ENCODE measurements at regions not wholly inside any gene's neighbourhood (a gene's known extent, or its start where the extent isn't known, plus 50 kb on each side); places are given as distances from the start of the nearest gene placed in this dataset.

- TF ChIP-seq CTCF (IDR thresholded peaks at IDR 0.05) (no peak), POLR2A (IDR thresholded peaks at IDR 0.05) (no peak)
Observed at GRCh38 chr14:51396222-51396815, 156.3 kb downstream of the TMX1 start.
